ENCODE measurements at regions not wholly inside any gene's neighbourhood (a gene's known extent, or its start where the extent isn't known, plus 50 kb on each side); places are given as distances from the start of the nearest gene placed in this dataset.

GRCh38 chr20:22680031-22680740 lies 95.8 kb upstream of the FOXA2 start:
- DNase-seq (ENCODE audit: low read depth, low spot score) (no peak), FAIRE-seq (no peak), ATAC-seq (no peak)
- TF ChIP-seq CHD2 (IDR thresholded peaks at IDR 0.05; ENCODE audit: borderline replicate concordance, low read depth, low read length), result no peak
- TF ChIP-seq MLLT1 (IDR thresholded peaks at IDR 0.05), result no peak
- TF ChIP-seq TARDBP (IDR thresholded peaks at IDR 0.05; ENCODE audit: borderline replicate concordance), result no peak
- H3K4me3 ChIP-seq, result no peak overlapping the region
- in situ Hi-C loops (cut with MboI) (no loop called here), intact Hi-C loops (cut with micrococcal nuclease; ENCODE audit: unreplicated experiment) (loop anchor here (5.0 kb wide), 1 partner anchor 93 kb away; no protein-coding TSS in a partner anchor)
- H3K36me3 ChIP-seq (ENCODE audit: control insufficient read depth in 2 of 2, insufficient read depth in 2 of 2, low read length in 1 of 2), result no peaks in the 10 kb centered on the region
- no peaks in the 10 kb centered on the region for H3K79me2 ChIP-seq (ENCODE audit: control insufficient read depth, insufficient read depth, low read length)
- no TSS peak for BruUV-seq (replicated peaks)
- CTCF ChIA-PET, result interaction anchor here (0.6 to 8.7 kb wide), 3 partner anchors 10 to 341 kb away, joined by 3 to 80 read pairs (median 3); no protein-coding TSS in a partner anchor
- H3K4me2 ChIP-seq (ENCODE audit: control insufficient read depth, insufficient read depth), result no peak overlapping the region
- H4K20me1 ChIP-seq (ENCODE audit: control insufficient read depth, insufficient read depth), result no peaks in the 10 kb centered on the region
- 28% methylated on average over 9 of the region's 9 CpGs for WGBS (ENCODE audit: insufficient coverage, insufficient replicate concordance, low lambda C conversion rate, missing lambda C conversion rate)
- POLR2A ChIA-PET, result no interaction called here
- H2AFZ ChIP-seq (ENCODE audit: control insufficient read depth, low read depth, low read length), result no peak overlapping the region
- RAD21 ChIA-PET (ENCODE audit: unreplicated experiment), result interaction anchor here (1.0 to 6.2 kb wide), 3 partner anchors 13 to 342 kb away, joined by 3 to 31 read pairs (median 11); no protein-coding TSS in a partner anchor
- no peaks in the 10 kb centered on the region for H3K27me3 ChIP-seq (replicated peaks in 1 of 2; ENCODE audit: control insufficient read depth in 2 of 2, insufficient read depth in 2 of 2, low read length in 1 of 2)
- H3K9me3 ChIP-seq (replicated peaks; ENCODE audit: control insufficient read depth, insufficient read depth, low read length), result no peaks in the 10 kb centered on the region; the same call in 2 of the 3 replicates
- SMC1A ChIA-PET (ENCODE audit: uncharacterized antibody, unreplicated experiment), result interaction anchor here (2.2 kb wide), 1 partner anchor 341 kb away, joined by 14 read pairs; no protein-coding TSS in a partner anchor
- H3K27ac ChIP-seq (ENCODE audit: control insufficient read depth, insufficient read depth), result no peak overlapping the region
- H3K4me1 ChIP-seq (ENCODE audit: control insufficient read depth, insufficient read depth, low read length), result no peaks in the 10 kb centered on the region
- no peak overlapping the region for H3K9ac ChIP-seq (ENCODE audit: control insufficient read depth, insufficient read depth, low read length)

All from GM12878 (cell line).